GM12878 (cell line): ENCODE measurements at regions not wholly inside any gene's neighbourhood (a gene's known extent, or its start where the extent isn't known, plus 50 kb on each side); places are given as distances from the start of the nearest gene placed in this dataset.

Source experiments
- ATAC-seq: fragments of 200-7000 bp; cut with Tn5 transposase; 3 replicates; pipeline ENCODE4 v1.9.1; 2020; ENCODE audit warnings: mild to moderate bottlenecking, moderate library complexity
- BruUV-seq: library from RNA; stranded (reverse); fragments of 400-500 nt; replicated peaks from 2 replicates; lab custom pipeline; 2021; lab: Mats Ljungman, UMichigan
- CTCF ChIA-PET: fragments of 300-600 bp; sonication (Branson Sonifier 250); formaldehyde crosslinking; extraction: SDS; loops from one replicate; lab custom pipeline; 2021; ENCODE audit warnings: inconsistent platforms; lab: Yijun Ruan, JAX
- POLR2A ChIA-PET: fragments of 350-600 bp; formaldehyde crosslinking; extraction: SDS; loops from one replicate; lab custom pipeline; 2021; ENCODE audit warnings: inconsistent platforms; lab: Charles Lee
- RAD21 ChIA-PET: fragments of 300-600 bp; sonication (Branson Sonifier 250); formaldehyde crosslinking; loops from one replicate; lab custom pipeline; 2023; ENCODE audit warnings: antibody characterized with exemption; ENCODE audit not compliant: unreplicated experiment; lab: Charles Lee
- SMC1A ChIA-PET: fragments of 300-600 bp; sonication (Branson Sonifier 250); formaldehyde crosslinking; loops from one replicate; lab custom pipeline; 2023; ENCODE audit not compliant: unreplicated experiment, uncharacterized antibody; lab: Charles Lee
- DNase-seq: peaks from one replicate; pipeline ENCODE4 v3.0.0-alpha.2; 2011; ENCODE audit warnings: low read depth, low spot score
- FAIRE-seq: peaks from 3 replicates; lab custom pipeline; 2011; peaks lifted over from hg19 to GRCh38; lab: Jason Lieb, UNC
- H2AFZ ChIP-seq: 2 replicates; pipeline ENCODE4 v1.6.0; 2011; ENCODE audit warnings: low read depth, low read length, control low read depth; ENCODE audit not compliant: control insufficient read depth
- H3K27ac ChIP-seq: 2 replicates; pipeline ENCODE4 v1.5.1; 2011; ENCODE audit warnings: control low read depth; ENCODE audit not compliant: control insufficient read depth, insufficient read depth
- H3K27me3 ChIP-seq, 2 experiments: replicated peaks in 1 of 2; 2 replicates each; pipeline versions ENCODE4 v1.6.0 to v1.6.1; 2011; ENCODE audit warnings: low read length in 1 of 2; ENCODE audit not compliant: control insufficient read depth in 2 of 2, insufficient read depth in 2 of 2
- H3K36me3 ChIP-seq, 2 experiments: 2 replicates each; pipeline ENCODE4 v1.5.1; 2011; ENCODE audit warnings: low read length in 1 of 2; ENCODE audit not compliant: control insufficient read depth in 2 of 2, insufficient read depth in 2 of 2
- H3K4me1 ChIP-seq: 2 replicates; pipeline ENCODE4 v1.6.1; 2011; ENCODE audit warnings: mild to moderate bottlenecking, low read length, moderate library complexity, mixed read lengths; ENCODE audit not compliant: control insufficient read depth, insufficient read depth
- H3K4me2 ChIP-seq: 2 replicates; pipeline ENCODE4 v1.6.0; 2011; ENCODE audit warnings: control low read depth; ENCODE audit not compliant: control insufficient read depth, insufficient read depth
- H3K4me3 ChIP-seq: fragments of 200-600 bp; sonication (generic); 2 replicates; pipeline ENCODE4 v1.5.1; 2016
- H3K79me2 ChIP-seq: 2 replicates; pipeline ENCODE4 v1.6.0; 2011; ENCODE audit warnings: low read length; ENCODE audit not compliant: control insufficient read depth, insufficient read depth
- H3K9ac ChIP-seq: 2 replicates; pipeline ENCODE4 v1.8.0; 2011; ENCODE audit warnings: low read length, control low read depth, mixed read lengths; ENCODE audit not compliant: control insufficient read depth, insufficient read depth
- H3K9me3 ChIP-seq: replicated peaks from 3 replicates; pipeline ENCODE4 v1.5.1; 2011; ENCODE audit warnings: mild to moderate bottlenecking, low read length; ENCODE audit not compliant: control insufficient read depth, insufficient read depth
- H4K20me1 ChIP-seq: 2 replicates; pipeline ENCODE4 v1.6.0; 2011; ENCODE audit not compliant: control insufficient read depth, insufficient read depth
- ATF3 ChIP-seq: IDR thresholded peaks from 2 replicates; pipeline ENCODE4 v1.6.1; 2011; ENCODE audit warnings: low read depth, mild to moderate bottlenecking, low read length, moderate library complexity, borderline replicate concordance; ENCODE audit errors: extremely low read depth
- CHD2 ChIP-seq: IDR thresholded peaks from 2 replicates; pipeline ENCODE4 v1.6.1; 2011; ENCODE audit warnings: low read depth, low read length, improper control_type of control experiment, borderline replicate concordance
- CHD4 ChIP-seq: fragments of 200-600 bp; sonication (generic); IDR thresholded peaks from 2 replicates; pipeline ENCODE4 v1.6.1; 2016; ENCODE audit warnings: mild to moderate bottlenecking
- E4F1 ChIP-seq: fragments of 450-650 bp; IDR thresholded peaks from 2 replicates; pipeline ENCODE4 v1.6.1; 2018; ENCODE audit warnings: borderline replicate concordance, mild to moderate bottlenecking; ENCODE audit not compliant: partially characterized antibody
- EZH2 ChIP-seq: IDR thresholded peaks from 2 replicates; pipeline ENCODE4 v1.6.1; 2012; ENCODE audit warnings: low read depth, mild to moderate bottlenecking, control low read depth, inconsistent platforms, low read length, borderline replicate concordance; ENCODE audit not compliant: control insufficient read depth
- FOXM1 ChIP-seq: IDR thresholded peaks from 2 replicates; pipeline ENCODE4 v1.6.1; 2012; ENCODE audit warnings: low read depth, mild to moderate bottlenecking, inconsistent platforms, low read length, moderate library complexity
- MTA3 ChIP-seq: IDR thresholded peaks from 2 replicates; pipeline ENCODE4 v1.6.1; 2012; ENCODE audit warnings: low read length, inconsistent platforms, borderline replicate concordance
- MXI1 ChIP-seq: fragments of 150-350 bp; IDR thresholded peaks from 2 replicates; pipeline ENCODE4 v1.6.1; 2011; ENCODE audit warnings: low read depth, mild to moderate bottlenecking, inconsistent platforms, low read length, improper control_type of control experiment
- PML ChIP-seq: IDR thresholded peaks from 2 replicates; pipeline ENCODE4 v1.6.1; 2012; ENCODE audit warnings: low read length, inconsistent platforms
- POLR2AphosphoS2 ChIP-seq: IDR thresholded peaks from 2 replicates; pipeline ENCODE4 v1.6.1; 2011; ENCODE audit warnings: low read depth, mild to moderate bottlenecking, low read length, improper control_type of control experiment, moderate library complexity
- POU2F2 ChIP-seq: IDR thresholded peaks from 3 replicates; pipeline ENCODE4 v1.6.1; 2011; ENCODE audit warnings: low read depth, mild to moderate bottlenecking, low read length, borderline replicate concordance
- SRF ChIP-seq, 2 experiments: IDR thresholded peaks; 2 replicates each; pipeline ENCODE4 v1.6.1; 2011; ENCODE audit warnings: low read depth in 2 of 2, low read length in 2 of 2, mild to moderate bottlenecking in 1 of 2, moderate library complexity in 1 of 2
- SUPT20H ChIP-seq: IDR thresholded peaks from 2 replicates; pipeline ENCODE4 v1.6.1; 2011; ENCODE audit warnings: low read depth, mild to moderate bottlenecking, low read length, moderate library complexity, borderline replicate concordance; ENCODE audit not compliant: control insufficient read depth
- TARDBP ChIP-seq: IDR thresholded peaks from 2 replicates; pipeline ENCODE4 v1.6.1; 2016; ENCODE audit warnings: borderline replicate concordance
- ZBTB4 ChIP-seq: fragments of 450-650 bp; formaldehyde crosslinking; IDR thresholded peaks from 2 replicates; pipeline ENCODE4 v1.4.0; 2022; ENCODE audit warnings: mild to moderate bottlenecking, moderate library complexity
- ZSCAN29 ChIP-seq: fragments of 450-650 bp; IDR thresholded peaks from 2 replicates; pipeline ENCODE4 v1.6.1; 2017; ENCODE audit warnings: mild to moderate bottlenecking, moderate library complexity
- WGBS: methylation state at CpG from one replicate; pipeline ENCODE4 v1.1.6; 2016; ENCODE audit warnings: low lambda C conversion rate; ENCODE audit not compliant: insufficient replicate concordance, insufficient coverage; ENCODE audit errors: missing lambda C conversion rate; 5-methylcytosine and 5-hydroxymethylcytosine counted together
- in situ Hi-C: fragments of 300-500 bp; cut with MboI; formaldehyde crosslinking; loops from 9 replicates; pipeline ENCODE4 v1.14.3; 2018; ENCODE audit warnings: mixed read lengths
- intact Hi-C: fragments of 100-400 bp; cut with micrococcal nuclease; formaldehyde crosslinking; loops from one replicate; pipeline ENCODE4 v1.14.2; 2022; ENCODE audit not compliant: unreplicated experiment

- Histone ChIP-seq H3K4me3 (no peak overlapping the region), H3K27me3 (no peaks in the 10 kb centered on the region), H3K9me3 (no peaks in the 10 kb centered on the region; the same call in 1 of the 3 replicates), H3K4me1 (peaks cover 16% of the 10 kb centered on the region), H3K9ac (no peak overlapping the region), H3K27ac (no peak overlapping the region), H4K20me1 (no peaks in the 10 kb centered on the region), H2AFZ (no peak overlapping the region), H3K36me3 (no peaks in the 10 kb centered on the region), H3K4me2 (no peak overlapping the region), H3K79me2 (no peaks in the 10 kb centered on the region)
- no TSS peak for BruUV-seq
- in situ Hi-C loops (no loop called here), intact Hi-C loops (no loop called here)
- no peak for DNase-seq
- no peak for ATAC-seq
- ChIA-PET RAD21 (no interaction called here), SMC1A (interaction anchor here (0.9 to 2.9 kb wide), 4 partner anchors 10 to 213 kb away, joined by 3 to 12 read pairs (median 6); no protein-coding TSS in a partner anchor), POLR2A (no interaction called here), CTCF (interaction anchor here (1.2 kb wide), 1 partner anchor 9 kb away, joined by 4 read pairs; no protein-coding TSS in a partner anchor)
- no peak for FAIRE-seq
- no peak for TF ChIP-seq POU2F2
- TF ChIP-seq EZH2, result no peak
- TF ChIP-seq SRF (IDR thresholded peaks at IDR 0.05; ENCODE audit: low read depth in 2 of 2, low read length in 2 of 2), result no peak
- TF ChIP-seq TARDBP, result no peak
- no peak for TF ChIP-seq FOXM1
- TF ChIP-seq MTA3, result no peak
- TF ChIP-seq CHD4, result no peak
- no peak for TF ChIP-seq PML
- TF ChIP-seq MXI1, result no peak
- no peak for TF ChIP-seq ZBTB4 (CRISPR knock-in tag)
- TF ChIP-seq POLR2AphosphoS2, result no peak
- no peak for TF ChIP-seq E4F1
- TF ChIP-seq SUPT20H, result no peak
- TF ChIP-seq ZSCAN29, result no peak
- no peak for TF ChIP-seq ATF3
- TF ChIP-seq CHD2, result no peak
- 80% methylated on average over 3 of the region's 3 CpGs for WGBS
Measured at GRCh38 chr1:221804303-221804702, 62.4 kb upstream of the DUSP10 start.
